Stimulated activated naive CD8-positive, alpha-beta T cell treated with anti-CD3 and anti-CD28 coated beads, Interleukin-15, amount 100 ng/mL, for 72 hours (primary cell): ENCODE measurements at regions not wholly inside any gene's neighbourhood (a gene's known extent, or its start where the extent isn't known, plus 50 kb on each side); places are given as distances from the start of the nearest gene placed in this dataset.
A peak's percentile ranks its signal among the peaks of the same experiment; 100 is the strongest.
"Not testable (repeated sequence)": the region's sequence is repeated elsewhere in the genome, so short reads cannot be mapped to it uniquely, and the experiment has no call there.

Experiments used
- ATAC-seq: fragments of 150-1000 bp; cut with Tn5 transposase; 2 replicates; pipeline ENCODE4 v1.10.0; 2021; ENCODE audit warnings: mild to moderate bottlenecking, moderate library complexity
- DNase-seq, 2 donors: peaks; one replicate each; pipeline ENCODE4 v3.0.0; 2021 to 2022
- H3K27ac Mint-ChIP-seq, 2 donors: one replicate each; pipeline ENCODE4 v1.8.0; 2022; ENCODE audit warnings: mild to moderate bottlenecking in 2 of 2, mixed read lengths in 2 of 2, moderate library complexity in 2 of 2
- H3K27me3 Mint-ChIP-seq: one replicate; pipeline ENCODE4 v1.8.0; 2022; ENCODE audit warnings: mixed read lengths
- H3K4me1 Mint-ChIP-seq: one replicate; pipeline ENCODE4 v1.8.0; 2022; ENCODE audit warnings: mild to moderate bottlenecking, mixed read lengths
- H3K4me3 Mint-ChIP-seq, 2 donors: one replicate each; pipeline ENCODE4 v1.8.0; 2022; ENCODE audit warnings: mild to moderate bottlenecking in 2 of 2, mixed read lengths in 2 of 2, moderate library complexity in 1 of 2
- H3K9me3 Mint-ChIP-seq, 2 donors: one replicate each; pipeline ENCODE4 v1.8.0; 2022; ENCODE audit warnings: mixed read lengths in 2 of 2

- Mint-ChIP-seq H3K4me1 (no peaks in the 10 kb centered on the region), H3K27me3 (no peaks in the 10 kb centered on the region), H3K27ac (peak overlapping the region in 1 of 2 donors; percentile 27), H3K9me3 (peaks cover 0 to 14% of the 10 kb centered on the region in 2 donors), H3K4me3 (no peak overlapping the region)
- ATAC-seq (no peak), DNase-seq (no peak)
Measured at GRCh38 chr3:27613846-27614500, 108.2 kb downstream of the EOMES start.

DNA sequence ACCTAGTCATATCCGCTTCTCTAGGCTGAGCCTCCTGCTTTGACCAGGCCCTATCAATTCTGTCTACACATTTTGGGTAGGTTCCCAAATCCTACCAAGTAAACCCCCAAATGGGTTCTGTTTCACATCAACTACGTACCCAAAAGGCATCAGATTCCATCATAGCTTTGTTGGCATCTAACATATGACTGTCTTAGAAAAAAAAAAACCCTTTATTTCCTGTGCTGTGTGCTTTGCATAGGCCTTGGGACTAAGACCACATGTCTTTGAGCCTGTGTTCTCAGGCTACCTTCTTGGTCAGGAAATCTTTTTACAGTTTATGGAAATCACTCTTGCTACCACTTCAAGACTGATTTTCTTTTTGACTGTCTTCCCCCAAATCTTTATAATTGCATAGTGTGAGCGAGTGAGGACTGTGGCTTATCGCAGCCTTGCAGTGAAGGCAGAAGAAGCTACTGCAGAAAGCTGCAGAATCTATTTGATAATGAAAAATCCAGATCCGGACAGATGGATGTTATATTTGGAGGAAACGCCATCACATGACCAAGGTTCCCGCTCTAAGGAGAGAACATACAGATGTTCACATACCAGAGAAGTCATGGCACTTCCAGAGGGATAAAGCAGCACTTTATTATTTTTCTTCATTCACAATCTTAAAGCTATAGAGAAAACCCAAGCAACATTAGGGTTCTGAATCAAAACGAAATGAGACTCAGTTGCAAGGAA is 111.2 kb downstream of the EOMES start:
- DNase-seq (no peak), ATAC-seq (no peak)
- H3K4me1 Mint-ChIP-seq, result no peaks in the 10 kb centered on the region
- no peaks in the 10 kb centered on the region for H3K27me3 Mint-ChIP-seq
- H3K4me3 Mint-ChIP-seq, result no peak overlapping the region
- no peak overlapping the region for H3K27ac Mint-ChIP-seq
- peaks cover 0 to 14% of the 10 kb centered on the region in 2 donors for H3K9me3 Mint-ChIP-seq

DNA sequence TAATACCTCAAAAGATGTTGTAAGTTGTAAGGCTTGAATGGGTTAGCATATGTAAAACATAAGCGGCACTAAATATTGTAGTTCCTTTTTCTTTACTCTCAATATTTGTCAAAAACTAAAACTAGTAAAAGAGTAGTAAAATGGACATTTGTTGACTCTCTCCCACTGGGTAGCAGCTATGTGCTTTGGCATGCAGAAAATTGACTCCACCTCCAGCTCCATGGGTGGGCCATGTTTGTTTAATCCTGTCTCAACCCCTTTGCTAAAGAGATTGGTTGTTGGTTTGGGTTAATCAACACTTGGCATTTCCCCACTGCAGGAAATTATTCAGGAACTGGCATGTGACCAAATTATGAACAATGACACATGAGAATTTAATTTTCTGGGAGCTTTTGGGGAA is 114.8 kb downstream of the EOMES start:
- ATAC-seq (no peak), DNase-seq (no peak)
- Mint-ChIP-seq H3K27ac (no peak overlapping the region), H3K4me1 (no peaks in the 10 kb centered on the region), H3K27me3 (no peaks in the 10 kb centered on the region), H3K4me3 (no peak overlapping the region), H3K9me3 (no peaks in the 10 kb centered on the region)

DNA sequence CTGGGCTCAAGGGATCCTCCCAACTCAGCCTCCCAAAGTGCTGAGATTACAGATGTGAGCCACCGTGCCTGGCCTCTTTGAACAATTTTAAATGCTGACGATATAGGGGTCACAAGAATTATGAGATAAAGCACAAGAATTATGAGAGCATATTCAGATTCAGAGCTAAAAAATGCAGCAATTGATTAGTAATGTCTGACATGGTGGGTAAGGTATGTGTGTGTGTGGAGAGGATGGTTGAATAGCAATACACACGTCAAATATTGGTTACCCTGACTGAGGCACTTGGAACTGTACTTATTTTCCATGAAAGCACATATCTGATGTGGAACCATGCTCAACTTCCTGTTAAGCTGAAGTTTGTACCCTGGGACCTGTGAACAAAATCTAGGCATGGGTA is 115.6 kb downstream of the EOMES start:
- H3K9me3 Mint-ChIP-seq, result no peaks in the 10 kb centered on the region
- H3K4me3 Mint-ChIP-seq, result no peak overlapping the region
- no peak for ATAC-seq

DNA sequence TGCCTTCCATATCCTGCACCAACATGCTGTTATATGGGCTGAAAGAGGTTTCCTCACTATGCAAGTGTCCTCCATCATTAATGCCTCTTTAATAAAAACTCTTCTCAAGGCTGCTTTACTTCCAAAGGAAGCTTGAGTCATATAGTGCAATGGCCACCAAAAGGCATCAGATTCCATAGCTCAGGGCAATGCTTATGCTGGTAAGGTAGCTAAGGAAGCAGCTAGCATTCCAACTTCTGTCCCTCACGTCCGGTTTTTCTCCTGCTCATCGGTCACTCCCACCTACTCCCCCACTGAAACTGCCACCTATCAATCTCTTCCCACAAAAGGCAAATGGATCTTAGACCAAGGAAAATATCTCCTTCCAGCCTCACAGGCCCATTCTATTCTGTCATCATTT is 117.1 kb upstream of the SLC4A7 start:
- H3K27me3 Mint-ChIP-seq, H3K9me3 Mint-ChIP-seq, DNase-seq, H3K4me1 Mint-ChIP-seq, ATAC-seq, H3K4me3 Mint-ChIP-seq, H3K27ac Mint-ChIP-seq: not testable (repeated sequence)

More for the DNA sequence above, 115.6 kb downstream of the EOMES start:
- no peaks in the 10 kb centered on the region for H3K27me3 Mint-ChIP-seq
- DNase-seq, result no peak
- H3K27ac Mint-ChIP-seq, result no peak overlapping the region
- H3K4me1 Mint-ChIP-seq, result no peaks in the 10 kb centered on the region

DNA sequence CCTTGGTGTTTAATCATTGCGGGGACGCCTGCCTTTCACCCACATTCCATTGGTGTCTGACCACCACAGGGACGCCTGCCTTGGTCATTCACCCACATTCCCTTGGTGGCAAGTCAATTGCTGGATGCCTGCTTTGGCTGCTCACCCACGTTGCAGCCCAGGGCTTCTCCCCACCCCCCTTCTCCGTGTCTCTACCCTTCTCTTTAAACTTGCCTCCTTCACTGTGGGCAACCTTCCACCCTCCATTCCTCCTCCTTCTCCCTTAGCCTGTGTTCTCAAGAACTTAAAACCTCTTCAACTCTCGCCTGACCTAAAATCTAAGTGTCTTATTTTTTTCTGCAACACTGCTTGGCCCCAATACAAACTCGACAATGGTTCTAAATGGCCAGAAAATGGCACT is 115.6 kb upstream of the SLC4A7 start:
- not testable (repeated sequence) for H3K9me3 Mint-ChIP-seq, DNase-seq, H3K27ac Mint-ChIP-seq, H3K27me3 Mint-ChIP-seq, H3K4me3 Mint-ChIP-seq, ATAC-seq
- H3K4me1 Mint-ChIP-seq, result peaks cover 11% of the 10 kb centered on the region

DNA sequence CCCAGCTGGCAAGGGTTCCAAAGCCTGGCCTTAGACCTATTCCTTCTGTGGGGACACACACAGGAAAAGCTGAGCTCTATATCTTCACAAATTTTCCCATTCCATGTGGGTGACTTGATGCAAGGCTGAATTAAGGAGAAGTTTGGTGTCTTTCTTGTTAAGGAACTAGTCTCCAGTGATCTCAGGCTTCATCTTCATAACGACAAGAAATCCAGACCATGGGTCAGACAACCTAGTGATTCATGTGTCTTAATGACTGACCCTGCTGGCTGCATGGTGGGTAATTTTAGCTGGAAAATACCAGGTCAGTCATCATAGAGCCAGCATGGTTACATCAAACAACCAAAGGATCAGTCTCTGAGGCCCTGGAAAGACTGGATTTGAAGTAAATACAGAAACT is 112.7 kb upstream of the SLC4A7 start:
- H3K9me3 Mint-ChIP-seq, result no peaks in the 10 kb centered on the region
- H3K27ac Mint-ChIP-seq, result no peak overlapping the region
- H3K27me3 Mint-ChIP-seq, result no peaks in the 10 kb centered on the region
- ATAC-seq, result no peak
- H3K4me3 Mint-ChIP-seq, result no peak overlapping the region
- peaks cover 15% of the 10 kb centered on the region for H3K4me1 Mint-ChIP-seq
- DNase-seq, result no peak

- Mint-ChIP-seq H3K27ac (no peak overlapping the region), H3K4me3 (no peak overlapping the region), H3K9me3 (no peaks in the 10 kb centered on the region), H3K27me3 (no peaks in the 10 kb centered on the region), H3K4me1 (peaks cover 20% of the 10 kb centered on the region)
- DNase-seq (no peak), ATAC-seq (peak; percentile 59)
Measured at GRCh38 chr3:27596334-27596841, 112.2 kb upstream of the SLC4A7 start.

GRCh38 chr3:27594096-27594690 is 110.0 kb upstream of the SLC4A7 start:
- Mint-ChIP-seq H3K9me3 (no peaks in the 10 kb centered on the region), H3K27me3 (no peaks in the 10 kb centered on the region), H3K4me1 (peaks cover 39% of the 10 kb centered on the region), H3K4me3 (no peak overlapping the region), H3K27ac (no peak overlapping the region)
- no peak for ATAC-seq
- DNase-seq, result no peak

GRCh38 chr3:27593173-27593572 is 109.0 kb upstream of the SLC4A7 start:
- Mint-ChIP-seq H3K4me1 (peaks cover 39% of the 10 kb centered on the region), H3K4me3 (no peak overlapping the region), H3K27me3 (no peaks in the 10 kb centered on the region), H3K9me3 (no peaks in the 10 kb centered on the region), H3K27ac (no peak overlapping the region)
- ATAC-seq (no peak), DNase-seq (no peak)

GRCh38 chr3:27591312-27592210 is 107.4 kb upstream of the SLC4A7 start:
- ATAC-seq (peak; percentile 47), DNase-seq (no peak)
- Mint-ChIP-seq H3K27ac (peak overlapping the region; percentile 41 to 51), H3K4me1 (peaks cover 37% of the 10 kb centered on the region), H3K9me3 (no peaks in the 10 kb centered on the region), H3K27me3 (no peaks in the 10 kb centered on the region), H3K4me3 (peak overlapping the region; percentile 6 to 13)

- no peaks in the 10 kb centered on the region for H3K27me3 Mint-ChIP-seq
- peak overlapping the region in 1 of 2 donors; percentile 0 for H3K4me3 Mint-ChIP-seq
- H3K4me1 Mint-ChIP-seq, result peaks cover 28% of the 10 kb centered on the region
- DNase-seq, result no peak
- no peaks in the 10 kb centered on the region for H3K9me3 Mint-ChIP-seq
- H3K27ac Mint-ChIP-seq, result peak overlapping the region in 1 of 2 donors; percentile 41
- peak; percentile 73 for ATAC-seq
Measured at GRCh38 chr3:27590437-27591298, 106.5 kb upstream of the SLC4A7 start.

DNA sequence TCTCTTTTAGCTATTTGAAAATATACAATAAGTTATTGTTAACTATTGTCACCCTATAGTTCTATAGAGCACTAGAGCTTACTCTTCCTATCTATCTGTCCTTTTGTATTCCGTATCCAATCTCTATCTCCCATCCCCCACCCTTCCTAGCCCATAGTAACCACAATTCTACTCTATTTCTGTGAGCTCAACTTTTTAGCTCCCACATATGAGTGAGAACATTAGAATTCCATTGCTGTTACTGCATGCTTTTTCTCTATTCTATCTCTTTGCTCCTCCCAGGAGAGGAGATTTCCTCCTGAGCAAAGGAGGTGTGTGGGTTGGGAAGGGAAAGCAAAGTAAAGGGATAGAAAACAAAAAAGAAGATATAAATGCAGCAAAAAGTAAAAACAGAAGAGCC is 105.6 kb upstream of the SLC4A7 start:
- Mint-ChIP-seq H3K4me1 (peaks cover 28% of the 10 kb centered on the region), H3K27ac (no peak overlapping the region), H3K4me3 (no peak overlapping the region), H3K27me3 (no peaks in the 10 kb centered on the region), H3K9me3 (no peaks in the 10 kb centered on the region)
- no peak for DNase-seq
- ATAC-seq, result no peak

DNA sequence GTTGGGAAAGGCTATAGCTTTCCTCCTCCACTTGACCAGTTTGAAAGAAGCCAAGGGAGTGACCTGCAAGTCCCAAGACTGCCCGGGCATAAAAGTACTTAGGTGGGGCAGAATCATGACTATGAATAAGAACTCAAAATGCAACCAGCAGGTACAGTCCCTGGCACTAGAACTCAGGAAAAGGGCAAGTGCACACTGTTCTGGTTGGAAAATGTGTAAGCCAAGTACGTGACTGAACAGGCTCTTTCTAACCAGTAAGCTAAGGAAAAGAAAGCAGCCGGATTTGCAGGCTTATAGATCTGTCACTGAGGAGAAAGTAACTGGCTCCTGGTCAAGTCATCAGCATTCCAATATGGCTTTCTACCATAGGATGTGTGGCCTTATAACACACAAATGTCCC is 101.2 kb upstream of the SLC4A7 start:
- no peak for DNase-seq
- Mint-ChIP-seq H3K27me3 (no peaks in the 10 kb centered on the region), H3K27ac (no peak overlapping the region), H3K4me3 (no peak overlapping the region), H3K4me1 (peaks cover 9% of the 10 kb centered on the region), H3K9me3 (no peaks in the 10 kb centered on the region)
- no peak for ATAC-seq

- DNase-seq (no peak), ATAC-seq (no peak)
- Mint-ChIP-seq H3K9me3 (no peaks in the 10 kb centered on the region), H3K4me1 (peaks cover 3% of the 10 kb centered on the region), H3K27me3 (no peaks in the 10 kb centered on the region), H3K4me3 (no peak overlapping the region), H3K27ac (no peak overlapping the region)
Measured at GRCh38 chr3:27584874-27585273, 100.7 kb upstream of the SLC4A7 start.
